Epidermal melanocyte (primary cell): ENCODE measurements at regions not wholly inside any gene's neighbourhood (a gene's known extent, or its start where the extent isn't known, plus 50 kb on each side); places are given as distances from the start of the nearest gene placed in this dataset.

Experiments
- DNase-seq: peaks from one replicate; pipeline ENCODE4 v3.0.0; 2011; ENCODE audit warnings: low spot score; ENCODE audit not compliant: insufficient read length

GRCh38 chr20:4560667-4561066, 125.6 kb upstream of the PRNP start:
- DNase-seq, result no peak

- no peak for DNase-seq
These were observed 126.3 kb upstream of the PRNP start for GRCh38 chr20:4559906-4560305.

GRCh38 chr20:4559106-4559505, 127.2 kb upstream of the PRNP start:
- DNase-seq, result no peak

GRCh38 chr20:4556781-4557180, 129.5 kb upstream of the PRNP start:
- no peak for DNase-seq

- DNase-seq, result no peak
These were observed 130.9 kb upstream of the PRNP start for GRCh38 chr20:4555188-4555890.

- no peak for DNase-seq
These were observed 131.9 kb upstream of the PRNP start for GRCh38 chr20:4554346-4554745.

GRCh38 chr20:4552075-4552640, 134.1 kb upstream of the PRNP start:
- DNase-seq, result no peak

- DNase-seq, result no peak
These were observed 135.5 kb upstream of the PRNP start for GRCh38 chr20:4550740-4551139.

GRCh38 chr20:4549711-4550259, 136.5 kb upstream of the PRNP start:
- no peak for DNase-seq

- DNase-seq, result no peak
These were observed 137.7 kb upstream of the PRNP start for GRCh38 chr20:4548552-4548951.

- DNase-seq, result no peak
These were observed 139.5 kb upstream of the PRNP start for GRCh38 chr20:4546786-4547185.

- DNase-seq, result no peak
These were observed 139.9 kb upstream of the PRNP start for GRCh38 chr20:4546342-4546741.

GRCh38 chr20:4545526-4545925, 140.7 kb upstream of the PRNP start:
- DNase-seq, result no peak

GRCh38 chr20:4544765-4545164, 141.5 kb upstream of the PRNP start:
- no peak for DNase-seq

- no peak for DNase-seq
These were observed 144.0 kb upstream of the PRNP start for GRCh38 chr20:4542270-4542669.

- DNase-seq, result no peak
These were observed 151.9 kb upstream of the PRNP start for GRCh38 chr20:4534315-4534714.

- DNase-seq, result no peak
These were observed 152.7 kb upstream of the PRNP start for GRCh38 chr20:4533368-4534133.

GRCh38 chr20:4532772-4533171, 153.5 kb upstream of the PRNP start:
- DNase-seq, result no peak

- no peak for DNase-seq
These were observed 161.5 kb upstream of the PRNP start for GRCh38 chr20:4524792-4525191.

GRCh38 chr20:4524307-4524706, 161.9 kb upstream of the PRNP start:
- DNase-seq, result no peak

GRCh38 chr20:4522310-4522709, 163.9 kb upstream of the PRNP start:
- no peak for DNase-seq

- DNase-seq, result no peak
These were observed 164.9 kb upstream of the PRNP start for GRCh38 chr20:4521170-4521968.
